ENCODE measurements at regions not wholly inside any gene's neighbourhood (a gene's known extent, or its start where the extent isn't known, plus 50 kb on each side); places are given as distances from the start of the nearest gene placed in this dataset.
A peak's percentile ranks its signal among the peaks of the same experiment; 100 is the strongest.
"Not testable (repeated sequence)": the region's sequence is repeated elsewhere in the genome, so short reads cannot be mapped to it uniquely, and the experiment has no call there.

GRCh38 chr7:19530852-19531251 lies 178.0 kb downstream of the POLR1F start:
- DNase-seq, result no peak

DNA sequence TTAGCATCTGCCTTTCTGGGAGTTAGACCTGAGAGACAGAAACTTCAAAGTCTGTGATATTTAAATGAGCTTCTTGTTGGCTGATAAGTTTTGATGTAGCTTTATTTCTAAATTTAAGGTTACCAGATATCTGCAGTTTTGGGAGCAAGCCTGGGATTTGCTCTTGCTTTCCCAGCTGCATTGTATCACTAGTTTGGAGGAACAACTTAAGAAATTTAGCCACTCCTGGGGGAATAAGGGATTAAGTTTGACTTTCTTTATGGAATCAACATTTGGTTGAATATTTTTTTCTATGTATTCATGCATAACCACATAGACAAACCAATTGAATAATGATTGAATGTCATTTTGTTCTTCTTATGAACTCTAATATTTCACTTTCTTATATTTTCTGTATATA lies 178.6 kb downstream of the POLR1F start:
- DNase-seq, result no peak

GRCh38 chr7:19526639-19527038 lies 182.2 kb downstream of the POLR1F start:
- DNase-seq, result no peak

DNA sequence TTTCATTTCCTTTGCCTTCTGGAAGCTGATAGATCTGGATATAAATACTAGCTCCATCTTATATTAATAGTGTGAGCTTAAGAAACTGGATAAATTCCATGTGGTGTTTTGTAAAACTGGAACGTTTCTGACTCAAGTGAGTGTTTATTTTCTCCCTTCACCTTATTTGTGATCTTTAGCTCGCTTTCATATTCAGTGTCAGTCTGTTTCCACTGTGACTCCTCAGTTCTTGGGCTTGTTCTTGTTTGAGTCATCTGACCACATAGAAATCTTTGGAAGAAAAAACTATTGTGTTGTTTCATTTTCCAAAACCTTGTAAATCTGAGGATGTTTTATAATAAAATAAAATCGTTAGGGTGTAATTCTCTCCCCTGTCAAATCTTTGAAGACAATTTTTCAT lies 186.4 kb downstream of the POLR1F start:
- no peak for DNase-seq

- DNase-seq, result no peak
These were observed 188.4 kb downstream of the POLR1F start for GRCh38 chr7:19520392-19520791.

DNA sequence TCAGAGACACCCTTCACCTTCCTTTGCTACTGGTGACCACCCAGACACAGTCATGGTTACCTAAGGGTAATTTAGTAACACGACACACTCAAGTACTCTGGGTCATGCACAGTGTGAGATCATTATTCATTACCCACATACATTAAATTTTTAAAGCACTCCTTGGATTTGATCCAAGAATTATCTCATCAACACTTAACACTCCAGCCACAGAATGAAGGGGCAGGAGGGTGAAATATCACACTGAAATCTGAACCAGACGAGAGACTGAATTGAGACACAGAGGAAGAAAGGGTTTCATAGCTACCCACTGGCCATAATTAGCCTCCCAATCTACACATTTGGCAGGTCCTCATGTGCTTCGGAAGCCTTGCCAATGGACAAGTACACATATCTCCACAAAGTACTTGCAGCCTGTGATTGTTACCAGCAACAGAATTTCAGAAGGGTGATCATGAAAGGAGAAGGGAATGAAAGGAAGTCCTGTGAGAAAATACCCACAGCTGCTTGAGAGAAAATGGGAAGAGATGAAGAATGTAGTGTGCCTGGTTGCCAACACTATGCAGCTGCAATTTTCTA lies 189.3 kb downstream of the POLR1F start:
- no peak for DNase-seq

DNA sequence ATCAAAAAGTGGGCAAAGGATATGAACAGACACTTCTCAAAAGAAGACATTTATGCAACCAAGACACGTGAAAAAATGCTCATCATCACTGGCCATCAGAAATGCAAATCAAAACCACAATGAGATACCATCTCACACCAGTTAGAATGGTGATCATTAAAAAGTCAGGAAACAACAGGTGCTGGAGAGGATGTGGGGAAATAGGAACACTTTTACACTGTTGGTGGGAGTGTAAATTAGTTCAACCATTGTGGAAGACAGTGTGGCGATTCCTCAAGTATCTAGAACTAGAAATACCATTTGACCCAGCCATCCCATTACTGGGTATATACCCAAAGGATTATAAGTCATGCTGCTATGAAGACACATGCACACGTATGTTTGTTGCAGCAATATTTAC lies 191.3 kb downstream of the POLR1F start:
- not testable (repeated sequence) for DNase-seq

DNA sequence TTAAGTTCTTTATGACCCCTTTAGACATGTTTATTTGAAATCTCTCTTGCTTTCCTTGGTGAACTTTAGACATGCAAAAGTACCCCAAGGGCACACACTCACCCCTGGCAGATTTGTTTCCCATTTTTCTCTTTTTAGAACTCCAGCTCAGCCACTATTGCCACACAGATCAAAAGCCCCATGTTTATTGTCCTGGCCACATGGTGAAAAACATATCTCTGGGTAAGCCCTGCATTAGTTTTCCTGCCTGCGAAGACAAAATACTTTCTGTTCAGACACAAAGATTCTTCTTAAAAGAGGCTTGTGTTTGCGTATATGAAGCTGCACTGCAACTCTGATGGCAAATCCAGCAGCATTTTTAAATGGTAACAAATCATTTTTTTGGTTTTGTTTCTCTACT lies 200.0 kb downstream of the POLR1F start:
- DNase-seq, result no peak

- DNase-seq, result no peak
These were observed 200.7 kb downstream of the POLR1F start for GRCh38 chr7:19508124-19508523.

DNA sequence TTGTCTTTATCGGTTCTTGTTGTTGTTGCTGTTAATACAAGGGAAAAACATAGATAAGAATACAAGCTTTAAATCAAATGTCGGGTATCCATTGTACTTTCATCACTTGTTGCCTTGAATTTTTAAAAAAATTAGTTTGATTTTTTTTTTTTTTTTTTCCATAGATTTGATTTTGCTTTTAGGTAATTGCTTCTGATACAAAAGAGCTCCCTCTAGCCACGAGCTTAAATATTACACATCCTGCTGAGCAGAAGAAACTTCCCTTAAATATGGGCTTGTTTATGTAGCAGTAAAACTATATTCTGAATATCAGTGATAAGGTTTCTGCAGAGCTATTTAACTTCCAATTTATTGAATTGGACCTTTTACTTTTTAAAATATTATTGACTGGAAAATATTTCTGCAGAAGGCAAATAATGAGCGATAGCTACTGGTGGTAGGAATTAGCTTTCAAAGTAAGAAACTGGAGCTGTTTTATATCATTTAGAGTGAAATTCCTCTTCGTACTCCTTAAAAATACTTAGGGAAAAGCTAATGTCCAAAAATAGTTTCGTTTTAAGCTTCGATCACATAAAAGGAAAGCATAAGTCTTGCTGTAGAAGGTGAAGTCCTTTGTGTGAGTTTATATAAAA lies 216.9 kb downstream of the POLR1F start:
- peak; percentile 28 for DNase-seq

DNA sequence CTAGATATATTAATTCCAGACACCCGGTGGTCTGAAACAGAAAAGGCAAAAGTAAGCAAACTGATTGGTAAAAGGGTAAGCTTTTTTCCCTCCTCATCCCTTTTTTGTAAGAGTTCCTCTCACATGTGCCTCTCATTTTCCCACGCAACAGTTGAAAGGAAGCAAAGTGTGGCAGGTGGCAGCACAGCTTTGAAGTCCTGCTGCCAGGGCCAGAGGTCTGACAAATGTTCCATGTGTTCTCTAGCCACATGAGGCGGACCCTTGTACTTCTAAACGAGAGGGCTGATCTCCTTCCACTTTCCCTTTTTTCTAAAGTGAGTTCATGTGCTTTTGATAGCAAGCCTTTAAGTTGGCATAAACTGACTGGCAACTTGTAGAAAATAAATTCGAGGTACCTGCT lies 217.5 kb downstream of the POLR1F start:
- DNase-seq, result no peak

GRCh38 chr7:19489162-19489820 lies 219.5 kb downstream of the POLR1F start:
- no peak for DNase-seq

DNA sequence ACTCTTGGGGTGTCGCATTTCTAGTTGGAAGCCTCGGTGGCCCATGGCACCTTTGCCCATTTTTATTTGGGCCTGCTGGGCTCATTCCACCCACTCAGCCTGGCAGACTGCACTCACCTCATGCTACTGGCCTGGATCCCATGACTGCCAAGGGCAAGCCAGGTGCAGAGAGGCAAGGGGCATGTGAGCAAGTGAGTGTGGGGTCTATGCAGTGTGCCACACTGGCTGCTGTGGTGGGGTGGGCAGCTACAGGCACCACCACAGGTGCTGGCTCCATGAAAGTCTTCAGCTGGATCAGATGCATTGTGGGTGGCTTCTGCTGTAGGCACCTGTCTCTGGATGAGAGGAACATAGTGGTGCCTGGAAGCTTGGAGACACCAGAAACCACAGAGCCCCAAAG lies 220.8 kb downstream of the POLR1F start:
- DNase-seq, result no peak

DNA sequence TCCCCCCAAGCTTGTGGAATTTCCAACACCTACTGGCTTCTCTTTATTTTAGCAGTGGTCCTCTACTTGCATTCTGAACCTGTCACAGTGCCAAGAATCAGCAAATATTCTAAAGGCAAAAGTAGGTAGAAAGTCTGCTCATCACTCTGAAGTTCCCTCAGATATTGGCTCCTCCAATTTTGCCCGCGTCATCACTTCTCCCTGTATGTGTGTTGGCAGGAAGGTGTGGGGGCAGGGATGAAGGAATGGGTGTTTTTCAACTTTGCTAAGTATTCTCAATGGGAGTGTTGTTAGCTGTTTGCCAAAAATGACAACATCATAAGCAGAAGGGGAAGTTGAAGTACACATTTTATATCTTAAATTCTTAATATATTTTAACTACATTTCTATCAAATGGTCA lies 226.2 kb downstream of the POLR1F start:
- no peak for DNase-seq

DNA sequence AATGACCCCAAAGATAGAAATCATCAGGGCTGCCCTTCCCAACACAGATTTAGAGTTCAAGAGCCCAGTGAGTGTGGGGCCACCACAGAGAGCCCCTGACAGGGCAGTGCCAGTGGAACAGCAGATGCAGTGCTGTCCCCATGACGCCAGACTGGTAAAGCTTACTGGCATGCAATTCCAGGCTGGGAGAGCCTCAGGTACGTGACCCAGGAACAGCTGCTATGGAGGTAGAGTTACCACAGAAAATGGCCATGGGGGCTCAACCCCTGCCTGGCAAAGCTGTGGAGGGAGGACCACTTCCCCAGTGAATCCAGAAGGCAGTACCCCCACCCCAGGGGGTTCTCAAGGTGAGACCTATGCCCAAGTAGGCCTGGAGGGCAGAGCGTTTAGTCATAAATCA lies 228.5 kb downstream of the POLR1F start:
- DNase-seq, result no peak

GRCh38 chr7:19470031-19470430 lies 238.8 kb downstream of the POLR1F start:
- no peak for DNase-seq

DNA sequence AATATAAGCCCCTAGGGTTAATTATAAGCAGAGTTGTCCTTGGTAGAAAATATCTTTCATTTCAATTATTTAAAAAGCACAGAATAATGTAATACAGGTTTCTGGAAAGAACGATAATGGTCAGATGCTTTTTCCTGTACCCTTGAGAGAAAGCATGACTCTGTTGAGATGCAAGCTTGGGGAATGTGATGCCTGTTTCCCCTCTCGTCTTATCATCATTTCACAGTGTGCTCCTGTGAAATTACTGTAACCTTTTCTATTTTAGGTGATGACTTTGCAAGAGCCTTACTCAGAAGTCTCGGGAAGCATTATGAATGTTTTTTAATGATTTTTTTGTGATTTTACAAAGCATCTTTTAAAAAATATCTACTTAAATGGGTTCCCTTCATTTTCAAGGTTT lies 243.0 kb downstream of the POLR1F start:
- no peak for DNase-seq

- DNase-seq, result no peak
These were observed 244.1 kb downstream of the POLR1F start for GRCh38 chr7:19464751-19465150.

DNA sequence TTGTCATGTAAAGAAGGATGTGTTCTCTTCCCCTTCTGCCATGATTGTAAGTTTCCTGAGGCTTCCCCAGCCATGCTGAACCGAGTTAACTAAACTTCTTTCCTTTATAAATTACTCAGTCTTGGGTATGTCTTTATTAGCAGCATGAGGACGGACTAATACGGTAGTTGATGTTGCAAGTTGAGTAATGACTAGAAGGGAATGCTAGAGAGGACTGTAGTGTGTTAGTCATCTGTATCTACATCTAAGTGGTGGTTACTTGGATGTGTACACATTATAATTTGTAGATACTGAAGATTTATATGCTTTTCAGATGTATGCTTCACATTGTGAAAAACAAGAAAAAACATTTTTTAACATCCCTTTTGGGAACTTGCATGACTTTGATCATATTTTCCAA lies 244.6 kb downstream of the POLR1F start:
- no peak for DNase-seq

DNA sequence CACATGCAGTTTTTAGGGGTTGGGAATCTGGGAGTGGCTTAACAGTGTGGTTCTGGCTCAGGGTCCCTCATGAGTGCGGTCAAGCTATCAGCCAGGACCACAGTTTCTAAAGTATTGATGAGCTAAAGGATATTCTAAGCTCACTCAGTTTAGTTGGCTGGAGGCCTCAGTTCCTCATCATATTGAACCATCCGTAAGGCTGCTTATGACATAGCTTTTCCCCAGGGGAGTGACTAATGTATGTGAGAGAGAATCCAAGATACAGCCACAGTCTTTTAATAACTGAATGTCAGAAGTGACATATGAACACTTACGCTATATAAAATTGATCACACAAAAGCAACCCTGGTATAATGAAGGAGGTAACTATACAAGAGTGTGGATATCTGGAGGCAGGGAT lies 245.3 kb downstream of the POLR1F start:
- no peak for DNase-seq

DNA sequence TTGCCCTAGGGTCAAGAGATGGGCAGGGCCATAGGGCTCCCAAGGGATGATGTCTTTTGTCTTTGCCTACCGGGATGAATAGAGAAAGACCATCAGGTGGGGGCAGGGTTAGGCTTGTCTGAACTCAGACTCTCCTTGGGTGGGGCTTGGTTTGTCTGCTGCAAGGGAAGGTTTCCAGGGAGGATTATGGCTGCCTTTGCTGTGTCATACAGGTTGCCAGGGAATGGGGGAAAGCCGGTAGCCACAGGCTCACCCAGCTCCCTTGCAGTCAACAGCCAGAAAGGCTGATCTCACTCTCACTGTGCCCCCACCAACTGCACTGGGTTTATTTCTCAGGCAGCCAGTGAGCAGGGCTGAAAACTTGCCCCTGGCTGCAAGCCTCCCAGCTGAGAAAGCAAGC lies 253.2 kb downstream of the POLR1F start:
- DNase-seq, result no peak

DNA sequence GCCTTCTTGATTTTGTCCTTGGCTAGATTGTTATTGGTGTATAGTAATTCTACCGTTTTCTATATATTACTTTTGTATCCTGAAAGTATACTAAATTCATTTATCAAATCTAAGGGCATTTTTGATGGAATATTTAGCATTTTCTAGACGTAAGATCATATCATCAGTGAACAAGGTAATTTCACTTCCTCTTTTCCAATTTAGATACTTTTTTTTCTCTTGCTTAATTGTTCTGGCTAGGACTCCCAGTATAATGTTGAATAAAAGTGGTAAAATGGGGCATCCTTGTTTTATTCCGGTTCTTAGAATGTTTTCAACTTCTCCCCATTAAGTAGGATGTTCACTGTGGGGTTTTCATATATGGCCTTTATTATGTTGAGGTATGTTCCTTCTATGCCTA lies 260.7 kb downstream of the POLR1F start:
- no peak for DNase-seq

DNA sequence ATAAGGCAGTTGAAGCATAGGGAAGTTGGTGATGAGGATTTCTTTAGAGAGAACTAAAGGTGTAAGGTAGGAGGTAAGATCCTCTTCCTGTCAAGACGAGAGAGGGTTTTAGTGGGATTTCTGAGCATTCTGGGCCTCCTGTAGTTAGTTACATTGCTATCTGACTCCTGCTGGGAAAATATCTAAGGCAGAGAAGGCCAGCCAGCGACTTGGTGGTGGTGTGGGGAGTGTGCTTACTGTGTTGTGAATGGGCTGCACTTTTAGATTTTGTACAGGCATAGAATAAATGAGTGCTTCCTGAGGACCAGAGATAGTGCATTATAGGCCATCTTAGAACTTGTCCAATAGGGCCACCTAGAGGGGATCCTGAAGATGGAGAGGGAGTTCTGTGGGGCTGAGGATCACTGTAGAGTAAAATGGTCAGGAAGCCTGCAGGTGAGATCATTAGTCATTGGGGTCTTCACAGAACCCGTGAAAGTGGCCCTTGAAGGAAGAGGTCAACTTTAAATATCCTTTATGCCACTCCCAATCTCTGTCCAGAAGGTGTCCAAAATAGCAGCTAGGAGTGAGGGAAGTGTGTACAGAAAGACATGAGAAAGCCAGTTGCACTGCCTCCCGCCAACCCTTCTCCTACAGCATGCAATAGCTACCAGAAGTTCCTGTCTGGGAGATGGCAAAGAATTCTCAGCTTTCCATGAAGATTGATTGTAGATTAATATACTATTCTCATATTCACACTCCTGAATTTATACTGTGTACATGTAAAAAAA lies 266.6 kb downstream of the POLR1F start:
- peak; percentile 13 for DNase-seq

DNA sequence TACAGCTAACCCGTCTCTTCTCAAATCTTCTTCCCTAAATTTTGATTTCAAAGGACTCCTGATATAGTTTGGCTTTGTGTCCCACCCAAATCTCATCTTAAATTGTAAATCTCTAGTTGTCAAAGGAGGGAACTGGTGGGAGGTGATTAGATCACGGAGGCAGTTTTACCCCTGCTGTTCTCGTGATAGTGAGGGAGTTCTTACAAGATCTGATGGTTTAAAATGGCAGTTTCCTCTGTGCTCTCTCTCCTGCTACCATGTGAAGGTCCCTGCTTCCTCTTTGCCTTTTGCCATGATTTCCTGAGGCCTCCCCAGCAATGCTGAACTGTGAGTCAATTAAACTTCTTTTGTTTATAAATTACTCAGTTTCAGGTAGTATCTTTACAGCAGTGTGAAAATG lies 269.3 kb downstream of the POLR1F start:
- DNase-seq, result peak; percentile 22
